Esophagus squamous epithelium (tissue), 5 donors: ENCODE measurements at regions not wholly inside any gene's neighbourhood (a gene's known extent, or its start where the extent isn't known, plus 50 kb on each side); places are given as distances from the start of the nearest gene placed in this dataset.

Experiments
- DNase-seq: peaks from one replicate; lab custom pipeline; 2025; lab: John Stamatoyannopoulos, UW
- H3K27ac ChIP-seq, 4 donors: fragments of 200-600 bp; sonication (generic); one replicate each; pipeline ENCODE4 v1.5.1; 2016 to 2019; ENCODE audit warnings: mild to moderate bottlenecking in 1 of 4
- H3K27me3 ChIP-seq, 4 donors: fragments of 200-600 bp; sonication (generic); 1 replicate in 3 of 4; 2 replicates in 1 of 4; pipeline versions ENCODE4 v1.5.1 to v1.6.0; 2017 to 2021; ENCODE audit warnings: antibody characterized with exemption in 1 of 4
- H3K36me3 ChIP-seq, 3 donors: fragments of 200-600 bp; sonication (generic); one replicate each; pipeline ENCODE4 v1.5.1; 2016 to 2019
- H3K4me1 ChIP-seq, 3 donors: fragments of 200-600 bp; sonication (generic); one replicate each; pipeline ENCODE4 v1.5.1; 2017 to 2019
- H3K4me3 ChIP-seq, 4 donors: fragments of 200-600 bp; sonication (generic); 1 replicate in 3 of 4; 2 replicates in 1 of 4; pipeline ENCODE4 v1.5.1; 2016 to 2019; ENCODE audit warnings: mild to moderate bottlenecking in 2 of 4, moderate library complexity in 1 of 4
- H3K9me3 ChIP-seq, 3 donors: fragments of 200-600 bp; sonication (generic); one replicate each; pipeline ENCODE4 v1.5.1; 2016 to 2019
- CTCF ChIP-seq, 6 experiments: fragments of 450-650 bp in 4 of 6; fragments of 200-600 bp in 2 of 6; sonication (generic) in 2 of 6; IDR thresholded peaks; one replicate each; pipeline ENCODE4 v1.5.1; 2016 to 2019; ENCODE audit warnings: antibody characterized with exemption in 6 of 6, mild to moderate bottlenecking in 4 of 6, moderate library complexity in 4 of 6
- POLR2A ChIP-seq, 4 donors: fragments of 450-650 bp; IDR thresholded peaks; one replicate each; pipeline ENCODE4 v1.6.1; 2017; ENCODE audit warnings: antibody characterized with exemption in 4 of 4, mild to moderate bottlenecking in 4 of 4, moderate library complexity in 3 of 4
- WGBS, 2 donors: methylation state at CpG; one replicate each; pipeline ENCODE4 v1.1.5; 2018; 5-methylcytosine and 5-hydroxymethylcytosine counted together
- intact Hi-C: fragments of 100-400 bp; cut with DNase I; formaldehyde crosslinking; loops from one replicate; pipeline ENCODE4 v1.15.0; 2022
- donor health status: DM: yes; HTN: yes; CAD: no.

- no peaks in the 10 kb centered on the region for H3K36me3 ChIP-seq
- 34 to 35% methylated on average over 3 of the region's 3 CpGs for WGBS, 2 donors
- no peak for TF ChIP-seq CTCF (IDR thresholded peaks at IDR 0.05)
Measured at GRCh38 chr6:84877515-84878210, 113.3 kb upstream of the TBX18 start.

GRCh38 chr6:84876723-84877514, 112.5 kb upstream of the TBX18 start:
- no peaks in the 10 kb centered on the region for H3K36me3 ChIP-seq
- no peak for DNase-seq
- no peaks in the 10 kb centered on the region for H3K4me1 ChIP-seq
- intact Hi-C loops: no loop called here
- H3K27me3 ChIP-seq: no peaks in the 10 kb centered on the region
- H3K27ac ChIP-seq: no peak overlapping the region
- 40 to 64% methylated on average over 2 of the region's 2 CpGs for WGBS, 2 donors
- H3K4me3 ChIP-seq: no peak overlapping the region
- TF ChIP-seq CTCF (IDR thresholded peaks at IDR 0.05) (no peak), POLR2A (IDR thresholded peaks at IDR 0.05) (no peak)
- H3K9me3 ChIP-seq: no peaks in the 10 kb centered on the region

More at GRCh38 chr6:84877515-84878210, 113.3 kb upstream of the TBX18 start:
- Histone ChIP-seq H3K27me3 (no peaks in the 10 kb centered on the region), H3K9me3 (no peaks in the 10 kb centered on the region), H3K4me1 (no peaks in the 10 kb centered on the region), H3K4me3 (no peak overlapping the region), H3K27ac (no peak overlapping the region)
- intact Hi-C loops: no loop called here
- no peak for DNase-seq

GRCh38 chr6:84872996-84873723, 108.8 kb upstream of the TBX18 start:
- Histone ChIP-seq H3K27ac (no peak overlapping the region), H3K27me3 (no peaks in the 10 kb centered on the region), H3K36me3 (no peaks in the 10 kb centered on the region), H3K4me3 (no peak overlapping the region), H3K4me1 (no peaks in the 10 kb centered on the region), H3K9me3 (no peaks in the 10 kb centered on the region)
- no peak for DNase-seq
- 63 to 66% methylated on average over 4 of the region's 4 CpGs for WGBS, 2 donors
- intact Hi-C loops: no loop called here
- TF ChIP-seq POLR2A (IDR thresholded peaks at IDR 0.05) (no peak), CTCF (IDR thresholded peaks at IDR 0.05) (no peak)

GRCh38 chr6:84871925-84872324, 107.5 kb upstream of the TBX18 start:
- H3K4me3 ChIP-seq: no peak overlapping the region
- H3K36me3 ChIP-seq: no peaks in the 10 kb centered on the region
- H3K27ac ChIP-seq: no peak overlapping the region
- 55 to 66% methylated on average over 4 of the region's 4 CpGs for WGBS, 2 donors
- no peak for DNase-seq
- H3K9me3 ChIP-seq: no peaks in the 10 kb centered on the region
- TF ChIP-seq POLR2A (IDR thresholded peaks at IDR 0.05) (no peak), CTCF (IDR thresholded peaks at IDR 0.05) (no peak)
- intact Hi-C loops: no loop called here
- no peaks in the 10 kb centered on the region for H3K27me3 ChIP-seq
- H3K4me1 ChIP-seq: no peaks in the 10 kb centered on the region

- 34 to 55% methylated on average over 2 of the region's 2 CpGs for WGBS, 2 donors
- no peak for TF ChIP-seq POLR2A (IDR thresholded peaks at IDR 0.05)
- no peak for TF ChIP-seq CTCF (IDR thresholded peaks at IDR 0.05)
- Histone ChIP-seq H3K4me1 (no peaks in the 10 kb centered on the region), H3K36me3 (no peaks in the 10 kb centered on the region), H3K9me3 (no peaks in the 10 kb centered on the region), H3K27ac (no peak overlapping the region), H3K4me3 (no peak overlapping the region), H3K27me3 (no peaks in the 10 kb centered on the region)
- intact Hi-C loops: no loop called here
- no peak for DNase-seq
Measured at GRCh38 chr6:84870672-84871071, 106.3 kb upstream of the TBX18 start.
